ENCODE measurements at regions not wholly inside any gene's neighbourhood (a gene's known extent, or its start where the extent isn't known, plus 50 kb on each side); places are given as distances from the start of the nearest gene placed in this dataset.

- TF ChIP-seq CTCF (conservative IDR thresholded peaks at IDR 0.05) = no peak
- Histone ChIP-seq H3K36me3 (ENCODE audit: control insufficient read depth, insufficient read depth, low read length) (no peaks in the 10 kb centered on the region), H3K4me1 (ENCODE audit: control insufficient read depth, insufficient read depth, low read length) (no peaks in the 10 kb centered on the region), H3K9me3 (ENCODE audit: control insufficient read depth, low read length) (peaks cover 43% of the 10 kb centered on the region), H3K9ac (ENCODE audit: extremely low read depth, low read length, poor library complexity, severe bottlenecking) (no peak overlapping the region), H3K4me3 (ENCODE audit: low read length) (no peak overlapping the region), H3K27me3 (ENCODE audit: control insufficient read depth, insufficient read depth, low read length, poor library complexity, severe bottlenecking) (peaks cover 16% of the 10 kb centered on the region), H3K27ac (ENCODE audit: low read depth, low read length) (no peak overlapping the region)
- H3K4me3 Mint-ChIP-seq = no peak overlapping the region
- peaks cover 13% of the 10 kb centered on the region for H3K36me3 Mint-ChIP-seq (ENCODE audit: low read depth)
- no peaks in the 10 kb centered on the region for H3K4me1 Mint-ChIP-seq
- peaks cover 9% of the 10 kb centered on the region for H3K27me3 Mint-ChIP-seq (ENCODE audit: insufficient read depth)
- H3K27ac Mint-ChIP-seq = no peak overlapping the region
- peaks cover 41% of the 10 kb centered on the region for H3K9me3 Mint-ChIP-seq
- DNase-seq = no peak
Measured at GRCh38 chr3:3232251-3232650, 52.8 kb upstream of the CRBN start.
